HEK293T (cell line): ENCODE measurements at regions not wholly inside any gene's neighbourhood (a gene's known extent, or its start where the extent isn't known, plus 50 kb on each side); places are given as distances from the start of the nearest gene placed in this dataset.
A peak's percentile ranks its signal among the peaks of the same experiment; 100 is the strongest.

ENCODE experiments used
- CTCF ChIA-PET: fragments of 350-600 bp; formaldehyde crosslinking; extraction: SDS; loops from one replicate; lab custom pipeline; 2021; ENCODE audit warnings: antibody characterized with exemption, inconsistent platforms; lab: Yijun Ruan, JAX
- POLR2A ChIA-PET: fragments of 350-600 bp; formaldehyde crosslinking; extraction: SDS; loops from one replicate; lab custom pipeline; 2020; ENCODE audit warnings: antibody characterized with exemption, inconsistent platforms; lab: Yijun Ruan, JAX
- DNase-seq: peaks from one replicate; pipeline ENCODE4 v3.0.0; 2012; ENCODE audit warnings: mixed read lengths; ENCODE audit errors: extremely low spot score
- ARNT ChIP-seq: fragments of 450-650 bp; IDR thresholded peaks from 2 replicates; pipeline ENCODE4 v1.6.1; 2017; ENCODE audit warnings: mild to moderate bottlenecking
- BHLHE40 ChIP-seq: fragments of 450-650 bp; IDR thresholded peaks from 2 replicates; pipeline ENCODE4 v1.6.1; 2016; ENCODE audit warnings: mild to moderate bottlenecking, moderate library complexity, borderline replicate concordance
- CTBP1 ChIP-seq: fragments of 450-650 bp; IDR thresholded peaks from 2 replicates; pipeline ENCODE4 v1.6.1; 2016; ENCODE audit warnings: borderline replicate concordance
- ELF4 ChIP-seq: fragments of 450-650 bp; IDR thresholded peaks from 2 replicates; pipeline ENCODE4 v1.6.1; 2017; ENCODE audit warnings: antibody characterized with exemption
- FOXA1 ChIP-seq: fragments of 450-650 bp; IDR thresholded peaks from 2 replicates; pipeline ENCODE4 v1.6.1; 2016; ENCODE audit warnings: mild to moderate bottlenecking
- FOXK2 ChIP-seq: fragments of 450-650 bp; IDR thresholded peaks from 2 replicates; pipeline ENCODE4 v1.6.1; 2016; ENCODE audit warnings: mild to moderate bottlenecking
- FOXM1 ChIP-seq: fragments of 450-650 bp; IDR thresholded peaks from 2 replicates; pipeline ENCODE4 v1.6.1; 2017; ENCODE audit warnings: mild to moderate bottlenecking, borderline replicate concordance
- HDGF ChIP-seq: fragments of 450-650 bp; IDR thresholded peaks from 2 replicates; pipeline ENCODE4 v1.6.1; 2017; ENCODE audit warnings: antibody characterized with exemption, borderline replicate concordance
- L3MBTL2 ChIP-seq: fragments of 450-650 bp; conservative IDR thresholded peaks from 2 replicates; pipeline ENCODE4 v1.6.1; 2016; ENCODE audit warnings: mild to moderate bottlenecking
- LEF1 ChIP-seq: fragments of 450-650 bp; IDR thresholded peaks from 2 replicates; pipeline ENCODE4 v1.6.1; 2017; ENCODE audit warnings: mild to moderate bottlenecking, borderline replicate concordance
- NFRKB ChIP-seq: fragments of 450-650 bp; IDR thresholded peaks from 2 replicates; pipeline ENCODE4 v1.6.1; 2016; ENCODE audit warnings: mild to moderate bottlenecking, moderate library complexity
- SP1 ChIP-seq: fragments of 450-650 bp; IDR thresholded peaks from 2 replicates; pipeline ENCODE4 v1.6.1; 2017
- SUZ12 ChIP-seq: fragments of 450-650 bp; IDR thresholded peaks from 2 replicates; pipeline ENCODE4 v1.6.1; 2016; ENCODE audit warnings: mild to moderate bottlenecking
- TARDBP ChIP-seq: fragments of 450-650 bp; IDR thresholded peaks from 2 replicates; pipeline ENCODE4 v1.6.1; 2016
- ZNF384 ChIP-seq: fragments of 450-650 bp; IDR thresholded peaks from 2 replicates; pipeline ENCODE4 v1.6.1; 2016
- TF ChIP-seq, protein P1 (sequence below): fragments of 450-650 bp; IDR thresholded peaks from 2 replicates; pipeline ENCODE4 v1.6.1; 2016

DNA sequence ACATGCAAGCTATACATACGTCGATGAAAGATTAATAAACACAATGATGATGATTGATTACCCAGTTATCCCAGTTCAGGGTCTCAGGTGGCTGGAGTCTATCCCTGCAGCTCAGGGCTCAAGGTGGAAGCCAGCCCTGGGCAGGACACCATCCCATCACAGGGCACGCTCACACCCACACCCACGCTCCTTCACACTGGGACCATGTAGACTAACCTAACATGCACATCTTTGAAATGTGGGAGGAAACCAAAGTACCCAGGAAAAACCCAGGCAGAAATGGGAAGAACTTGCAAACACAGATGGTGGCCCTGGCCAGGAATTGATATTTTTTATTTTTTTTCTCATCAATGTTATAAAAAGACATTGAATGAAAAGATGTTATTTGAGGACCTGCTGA, 151.4 kb upstream of the MCTP2 start:
- POLR2A ChIA-PET, result no interaction called here
- TF ChIP-seq SP1 (no peak), LEF1 (no peak), FOXK2 (no peak), SUZ12 (no peak), FOXA1 (no peak), TARDBP (no peak), BHLHE40 (no peak), NFRKB (no peak), HDGF (no peak), ARNT (no peak), L3MBTL2 (no peak), ELF4 (no peak), ZNF384 (no peak)
- TF ChIP-seq, protein P1, sequence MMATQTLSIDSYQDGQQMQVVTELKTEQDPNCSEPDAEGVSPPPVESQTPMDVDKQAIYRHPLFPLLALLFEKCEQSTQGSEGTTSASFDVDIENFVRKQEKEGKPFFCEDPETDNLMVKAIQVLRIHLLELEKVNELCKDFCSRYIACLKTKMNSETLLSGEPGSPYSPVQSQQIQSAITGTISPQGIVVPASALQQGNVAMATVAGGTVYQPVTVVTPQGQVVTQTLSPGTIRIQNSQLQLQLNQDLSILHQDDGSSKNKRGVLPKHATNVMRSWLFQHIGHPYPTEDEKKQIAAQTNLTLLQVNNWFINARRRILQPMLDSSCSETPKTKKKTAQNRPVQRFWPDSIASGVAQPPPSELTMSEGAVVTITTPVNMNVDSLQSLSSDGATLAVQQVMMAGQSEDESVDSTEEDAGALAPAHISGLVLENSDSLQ, result no peak

DNA sequence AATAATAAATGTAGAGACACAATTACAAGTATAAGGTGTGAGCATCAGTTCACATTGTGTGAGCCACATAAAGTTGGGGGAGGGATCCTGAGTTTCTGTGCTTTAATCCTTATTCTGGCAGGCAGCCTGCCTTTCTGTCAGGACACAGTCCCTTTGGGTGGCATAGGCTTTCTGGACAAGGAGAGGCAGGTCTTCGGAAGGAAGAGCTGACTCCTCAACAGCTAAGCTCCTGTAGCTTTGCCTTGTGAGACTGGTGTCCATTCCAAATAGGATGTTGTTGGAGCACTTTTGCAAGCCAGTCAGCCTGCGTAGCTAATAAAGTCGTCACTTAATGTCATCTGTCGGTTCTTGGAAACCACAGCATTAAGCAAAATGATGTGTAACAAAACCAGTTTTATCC, 151.9 kb upstream of the MCTP2 start:
- POLR2A ChIA-PET, result no interaction called here
- TF ChIP-seq, protein P1, result no peak
- no peak for TF ChIP-seq CTBP1
- no peak for TF ChIP-seq ARNT
- no peak for TF ChIP-seq NFRKB
- no peak for DNase-seq
- CTCF ChIA-PET, result no interaction called here

More for the DNA sequence above, 151.4 kb upstream of the MCTP2 start:
- CTCF ChIA-PET, result interaction anchor here (1.0 kb wide), 1 partner anchor 10 kb away, joined by 3 read pairs; no protein-coding TSS in a partner anchor
- DNase-seq, result no peak

GRCh38 chr15:94077938-94078337, 153.4 kb upstream of the MCTP2 start:
- no peak for DNase-seq
- TF ChIP-seq BHLHE40 (no peak), HDGF (no peak), SP1 (no peak), NFRKB (no peak), L3MBTL2 (no peak), SUZ12 (no peak), TARDBP (no peak), LEF1 (no peak), FOXM1 (no peak), FOXA1 (no peak), FOXK2 (no peak), ARNT (no peak), ELF4 (no peak), CTBP1 (no peak), ZNF384 (no peak)
- TF ChIP-seq, protein P1, result no peak
- ChIA-PET CTCF (no interaction called here), POLR2A (no interaction called here)

- DNase-seq, result no peak
- ChIA-PET POLR2A (interaction anchor here (1.3 kb wide), 1 partner anchor 8 kb away, joined by 7 read pairs; no protein-coding TSS in a partner anchor), CTCF (interaction anchor here (1.4 kb wide), 1 partner anchor 44 kb away, joined by 4 read pairs; no protein-coding TSS in a partner anchor)
- no peak for TF ChIP-seq FOXA1
- no peak for TF ChIP-seq BHLHE40
- TF ChIP-seq SP1, result no peak
- no peak for TF ChIP-seq L3MBTL2
- no peak for TF ChIP-seq CTBP1
- TF ChIP-seq FOXM1, result no peak
- no peak for TF ChIP-seq HDGF
These were observed 156.0 kb upstream of the MCTP2 start for GRCh38 chr15:94075349-94075748.

- DNase-seq, result peak; percentile 47
- ChIA-PET CTCF (interaction anchor here (0.9 to 2.1 kb wide), 3 partner anchors 10 to 49 kb away, joined by 3 to 9 read pairs (median 3); no protein-coding TSS in a partner anchor), POLR2A (interaction anchor here (0.6 kb wide), 1 partner anchor 194 kb away, joined by 3 read pairs; no protein-coding TSS in a partner anchor)
- TF ChIP-seq ELF4, result no peak
- no peak for TF ChIP-seq HDGF
- no peak for TF ChIP-seq NFRKB
These were observed 160.7 kb upstream of the MCTP2 start for GRCh38 chr15:94070356-94071295.

GRCh38 chr15:94069844-94070243, 161.5 kb upstream of the MCTP2 start:
- DNase-seq, result no peak
- no peak for TF ChIP-seq SUZ12
- TF ChIP-seq HDGF, result no peak
- no peak for TF ChIP-seq BHLHE40
- TF ChIP-seq SP1, result no peak
- TF ChIP-seq NFRKB, result no peak
- no peak for TF ChIP-seq FOXK2
- no peak for TF ChIP-seq ZNF384
- TF ChIP-seq, protein P1, result no peak
- TF ChIP-seq ELF4, result no peak
- TF ChIP-seq L3MBTL2, result no peak
- no peak for TF ChIP-seq FOXA1
- TF ChIP-seq TARDBP, result no peak
- POLR2A ChIA-PET, result no interaction called here
- CTCF ChIA-PET, result interaction anchor here (0.9 to 2.1 kb wide), 3 partner anchors 9 to 50 kb away, joined by 3 to 9 read pairs (median 3); no protein-coding TSS in a partner anchor
